ENCODE measurements at regions not wholly inside any gene's neighbourhood (a gene's known extent, or its start where the extent isn't known, plus 50 kb on each side); places are given as distances from the start of the nearest gene placed in this dataset.

DNA sequence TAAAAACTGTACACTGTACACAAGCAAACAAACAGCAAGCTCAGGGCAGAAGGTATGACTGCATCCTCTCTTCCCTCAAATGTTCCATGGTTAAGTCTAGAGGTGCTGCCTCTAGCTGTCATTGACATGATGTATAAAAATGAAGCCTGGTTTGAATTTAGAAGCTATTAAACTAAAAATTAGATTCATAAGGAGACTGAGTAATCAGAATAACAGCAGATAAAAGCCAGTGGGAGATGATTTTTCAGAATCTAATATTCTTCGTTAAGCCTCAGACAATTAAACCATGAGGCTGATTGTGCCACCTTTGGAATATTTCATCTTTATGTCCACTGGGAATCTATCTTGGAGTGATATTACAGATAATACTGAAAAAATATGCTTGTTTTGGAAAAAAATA, 101.4 kb upstream of the ZC3H12C start:
- DNase-seq (ENCODE audit: low spot score in 2 of 2): no peak
- Histone ChIP-seq H3K4me1 (no peaks in the 10 kb centered on the region), H3K27me3 (ENCODE audit: low read depth) (0 out of 2 replicates have a peak, but pooled peaks cover 3% of the 10 kb centered on the region), H3K4me3 (no peak overlapping the region), H3K9me3 (no peaks in the 10 kb centered on the region), H3K36me3 (replicated peaks) (no peaks in the 10 kb centered on the region)
- in situ Hi-C loops (cut with MboI; ENCODE audit: low sequenced_read_pairs): no loop called here

DNA sequence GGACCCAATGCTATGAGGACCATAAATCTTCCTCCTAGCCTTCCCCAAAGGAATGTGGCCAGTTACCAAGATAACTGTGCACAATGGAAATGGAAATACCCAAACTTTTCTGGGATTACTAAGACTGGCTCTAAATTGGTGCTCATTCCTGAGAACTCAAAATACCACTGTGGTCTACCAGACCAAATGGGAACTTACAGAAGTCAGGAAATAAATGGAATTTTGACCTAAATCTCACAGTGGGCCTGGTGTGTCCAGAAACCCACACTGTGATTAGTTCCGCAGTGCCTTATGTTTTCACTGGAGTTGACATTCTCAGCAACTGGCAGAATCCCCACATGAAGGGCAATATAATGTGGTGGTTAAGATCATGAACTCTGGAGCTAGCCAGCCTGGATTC, 99.4 kb upstream of the ZC3H12C start:
- in situ Hi-C loops (cut with MboI; ENCODE audit: low sequenced_read_pairs): no loop called here

DNA sequence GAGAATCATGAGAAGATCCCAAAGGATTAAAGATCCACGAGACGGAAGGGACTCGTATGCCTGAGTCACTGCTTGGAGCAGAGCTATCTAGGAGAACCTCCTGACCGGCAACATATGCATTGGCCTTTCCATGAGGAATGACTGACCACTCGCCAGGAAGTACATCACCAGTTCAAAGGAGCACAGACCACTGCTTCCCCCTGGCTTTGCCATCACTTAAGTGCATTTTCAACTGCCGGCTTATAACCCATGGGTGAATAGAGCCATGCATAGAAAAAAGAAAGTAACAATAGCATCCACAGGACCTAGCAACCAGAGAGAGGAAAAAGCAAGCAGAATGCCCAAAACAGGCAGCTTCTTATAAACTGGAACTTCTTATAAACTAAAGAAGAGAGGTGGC, 98.3 kb upstream of the ZC3H12C start:
- in situ Hi-C loops (cut with MboI; ENCODE audit: low sequenced_read_pairs): no loop called here
- no peaks in the 10 kb centered on the region for H3K9me3 ChIP-seq
- peaks cover 4% of the 10 kb centered on the region for H3K27me3 ChIP-seq (ENCODE audit: low read depth)
- H3K4me3 ChIP-seq: no peak overlapping the region
- H3K4me1 ChIP-seq: no peaks in the 10 kb centered on the region
- H3K36me3 ChIP-seq (replicated peaks): no peaks in the 10 kb centered on the region
- no peak for DNase-seq (ENCODE audit: low spot score in 2 of 2)

More for the DNA sequence above, 99.4 kb upstream of the ZC3H12C start:
- no peaks in the 10 kb centered on the region for H3K9me3 ChIP-seq
- DNase-seq (ENCODE audit: low spot score in 2 of 2): no peak
- no peaks in the 10 kb centered on the region for H3K4me1 ChIP-seq
- no peaks in the 10 kb centered on the region for H3K36me3 ChIP-seq (replicated peaks)
- no peak overlapping the region for H3K4me3 ChIP-seq
- no peaks in the 10 kb centered on the region for H3K27me3 ChIP-seq (ENCODE audit: low read depth)

DNA sequence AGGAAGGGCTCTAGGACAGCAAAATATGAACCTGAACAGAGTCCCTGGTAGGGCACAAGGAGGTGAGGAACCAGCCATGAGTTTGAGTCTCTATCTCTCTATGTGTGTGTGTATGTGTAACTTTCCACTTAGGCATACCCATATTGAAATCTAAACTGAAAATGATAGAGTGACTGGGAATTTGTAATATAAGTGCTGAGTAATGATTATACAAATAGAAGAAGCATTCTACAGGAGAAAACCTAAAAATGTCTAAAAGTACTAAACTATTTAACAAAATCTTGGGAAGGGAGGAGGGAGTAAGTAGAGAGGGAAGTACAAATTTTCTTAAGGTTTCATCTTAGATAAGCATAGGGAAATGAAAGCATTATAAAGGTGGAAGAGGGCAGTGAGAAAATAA, 97.1 kb upstream of the ZC3H12C start:
- in situ Hi-C loops (cut with MboI; ENCODE audit: low sequenced_read_pairs): no loop called here
- H3K27me3 ChIP-seq (ENCODE audit: low read depth): peaks cover 5% of the 10 kb centered on the region
- H3K36me3 ChIP-seq (replicated peaks): no peaks in the 10 kb centered on the region
- H3K9me3 ChIP-seq: no peaks in the 10 kb centered on the region
- no peak for DNase-seq (ENCODE audit: low spot score in 2 of 2)
- no peak overlapping the region for H3K4me3 ChIP-seq
- no peaks in the 10 kb centered on the region for H3K4me1 ChIP-seq

DNA sequence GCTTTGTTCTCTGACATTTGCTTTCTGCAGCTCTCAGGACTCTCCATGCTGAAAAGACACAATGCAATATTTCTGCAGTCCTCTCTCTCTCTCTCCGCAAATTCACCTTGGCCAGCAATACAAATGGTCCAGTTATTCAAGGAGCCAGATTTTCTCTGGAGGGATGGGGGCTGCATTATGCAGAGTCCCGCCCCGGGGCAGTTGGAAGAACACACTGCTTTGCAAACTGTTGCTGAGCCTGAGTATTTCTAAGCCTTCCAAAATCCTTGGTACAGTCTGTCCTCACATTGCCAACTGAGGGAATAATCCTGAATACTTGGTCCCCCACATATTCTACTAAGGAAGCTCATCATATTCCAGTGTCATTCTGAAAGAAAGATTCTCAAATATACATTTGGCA, 94.3 kb upstream of the ZC3H12C start:
- peaks cover 5% of the 10 kb centered on the region for H3K27me3 ChIP-seq (ENCODE audit: low read depth)
- H3K36me3 ChIP-seq (replicated peaks): no peaks in the 10 kb centered on the region
- in situ Hi-C loops (cut with MboI; ENCODE audit: low sequenced_read_pairs): no loop called here
- no peak for DNase-seq (ENCODE audit: low spot score in 2 of 2)
- no peak overlapping the region for H3K4me3 ChIP-seq
- no peaks in the 10 kb centered on the region for H3K4me1 ChIP-seq
- H3K9me3 ChIP-seq: no peaks in the 10 kb centered on the region

DNA sequence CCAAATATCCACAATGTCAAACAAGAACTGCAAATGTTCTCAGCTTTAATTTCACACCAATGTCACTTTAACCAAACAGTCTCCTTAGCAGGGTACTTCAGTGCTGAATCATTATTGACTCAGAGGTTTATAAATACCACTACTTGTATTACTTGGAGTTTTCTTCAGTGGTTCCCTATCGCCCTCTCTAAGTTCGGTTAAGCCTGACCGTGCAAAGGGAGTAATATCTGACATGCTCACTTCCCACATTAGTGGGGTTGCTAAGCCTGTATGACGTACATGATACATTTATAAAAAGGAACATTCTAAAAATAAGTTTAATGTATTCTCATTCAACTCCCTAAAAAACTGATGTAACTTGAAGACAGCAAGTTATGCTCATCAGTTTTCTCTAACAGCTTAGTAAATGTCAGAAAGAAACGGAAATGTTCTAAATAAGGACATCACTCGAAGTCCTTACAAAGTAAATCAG, 93.1 kb upstream of the ZC3H12C start:
- Histone ChIP-seq H3K4me1 (no peaks in the 10 kb centered on the region), H3K4me3 (no peak overlapping the region), H3K27me3 (ENCODE audit: low read depth) (peaks cover 5% of the 10 kb centered on the region), H3K36me3 (replicated peaks) (no peaks in the 10 kb centered on the region), H3K9me3 (no peaks in the 10 kb centered on the region)
- in situ Hi-C loops (cut with MboI; ENCODE audit: low sequenced_read_pairs): no loop called here
- no peak for DNase-seq (ENCODE audit: low spot score in 2 of 2)

DNA sequence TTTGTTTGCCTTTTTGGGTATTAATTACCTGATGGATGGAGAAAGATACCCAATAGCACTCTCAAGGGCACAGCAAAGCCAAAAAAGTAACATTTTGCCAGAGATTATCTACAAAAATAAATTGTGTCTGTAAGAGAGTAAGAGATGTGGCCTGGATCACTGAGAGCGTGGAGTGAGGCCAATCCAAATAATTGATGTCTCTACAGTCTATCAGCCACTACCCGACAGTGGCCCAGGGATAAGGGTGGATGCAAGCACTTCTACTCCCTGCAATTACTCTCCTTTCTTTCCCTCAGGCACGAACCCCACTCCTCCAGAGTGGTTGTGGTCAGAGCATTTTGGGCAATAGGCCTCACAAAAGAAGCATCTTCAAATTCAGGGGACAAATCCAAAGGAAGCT, 92.3 kb upstream of the ZC3H12C start:
- DNase-seq (ENCODE audit: low spot score in 2 of 2): no peak
- Histone ChIP-seq H3K4me1 (no peaks in the 10 kb centered on the region), H3K27me3 (ENCODE audit: low read depth) (peaks cover 5% of the 10 kb centered on the region), H3K4me3 (no peak overlapping the region), H3K36me3 (replicated peaks) (no peaks in the 10 kb centered on the region), H3K9me3 (no peaks in the 10 kb centered on the region)
- in situ Hi-C loops (cut with MboI; ENCODE audit: low sequenced_read_pairs): no loop called here

DNA sequence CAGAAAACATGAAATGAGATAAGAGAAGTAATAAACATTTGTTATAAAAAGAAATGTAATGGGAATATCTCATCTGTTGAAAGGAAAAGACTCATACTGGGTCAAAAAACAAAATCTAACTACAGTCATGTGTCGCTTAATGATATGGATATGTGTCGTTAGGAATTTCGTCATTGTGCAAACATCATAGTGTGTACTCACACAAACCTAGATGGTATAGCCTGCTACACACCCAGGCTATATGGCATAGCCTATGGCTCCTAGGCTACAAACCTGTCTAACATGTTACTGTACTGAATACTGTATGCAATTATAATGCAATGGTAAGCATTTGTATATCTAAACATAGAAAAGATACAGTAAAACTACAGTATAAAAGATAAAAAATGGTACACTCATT, 89.8 kb upstream of the ZC3H12C start:
- in situ Hi-C loops (cut with MboI; ENCODE audit: low sequenced_read_pairs): no loop called here
- DNase-seq (ENCODE audit: low spot score in 2 of 2): no peak

DNA sequence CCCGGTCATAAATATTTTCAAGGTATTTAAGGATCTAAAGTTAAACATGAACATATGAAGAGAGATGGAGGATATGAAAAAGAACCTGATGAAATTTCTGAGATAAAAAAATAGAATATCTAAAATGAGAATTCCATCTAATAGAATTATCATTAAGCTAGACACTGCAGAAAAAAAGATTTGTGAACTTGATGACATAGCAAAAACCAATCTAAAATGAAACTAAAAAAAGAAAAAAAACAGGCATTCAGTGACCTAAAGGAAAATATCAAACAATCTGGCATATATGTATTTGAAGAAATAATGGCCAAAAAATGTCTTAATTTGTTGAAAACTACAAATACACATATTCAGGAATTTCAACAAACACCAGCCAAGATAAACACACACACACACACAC, 81.6 kb upstream of the ZC3H12C start:
- in situ Hi-C loops (cut with MboI; ENCODE audit: low sequenced_read_pairs): no loop called here
- no peaks in the 10 kb centered on the region for H3K36me3 ChIP-seq (replicated peaks)

More for the DNA sequence above, 89.8 kb upstream of the ZC3H12C start:
- peaks cover 18% of the 10 kb centered on the region for H3K27me3 ChIP-seq (ENCODE audit: low read depth)
- H3K4me1 ChIP-seq: peaks cover 4% of the 10 kb centered on the region; the same call in 1 of the 2 replicates
- no peaks in the 10 kb centered on the region for H3K36me3 ChIP-seq (replicated peaks)
- H3K4me3 ChIP-seq: no peak overlapping the region
- H3K9me3 ChIP-seq: no peaks in the 10 kb centered on the region

DNA sequence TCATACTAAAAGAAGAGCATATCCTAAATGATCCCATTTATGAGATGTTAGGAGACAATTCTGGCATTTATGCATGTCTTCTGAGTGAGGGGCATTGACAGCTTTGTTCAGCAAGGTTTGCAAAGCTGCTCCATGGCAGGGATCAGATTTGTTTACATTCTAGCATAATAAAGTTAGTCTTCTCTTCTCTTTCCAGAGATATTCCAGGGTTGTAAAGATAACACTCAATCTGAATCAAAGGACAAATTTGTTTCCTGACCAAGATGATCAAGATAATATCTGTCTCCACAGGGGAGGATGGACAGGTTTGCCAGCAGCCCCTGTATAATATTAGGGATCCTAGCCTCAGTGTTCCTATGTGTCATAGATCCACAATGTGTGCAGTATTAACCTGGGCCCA, 77.5 kb upstream of the ZC3H12C start:
- Histone ChIP-seq H3K4me1 (no peaks in the 10 kb centered on the region), H3K9me3 (no peaks in the 10 kb centered on the region; the same call in 1 of the 2 replicates), H3K27me3 (ENCODE audit: low read depth) (no peaks in the 10 kb centered on the region), H3K36me3 (replicated peaks) (no peaks in the 10 kb centered on the region), H3K4me3 (no peak overlapping the region)
- in situ Hi-C loops (cut with MboI; ENCODE audit: low sequenced_read_pairs): no loop called here
- no peak for DNase-seq (ENCODE audit: low spot score in 2 of 2)

More for the DNA sequence above, 81.6 kb upstream of the ZC3H12C start:
- H3K4me3 ChIP-seq: no peak overlapping the region
- H3K4me1 ChIP-seq: peaks cover 4% of the 10 kb centered on the region; the same call in 1 of the 2 replicates
- peaks cover 10% of the 10 kb centered on the region; the same call in 1 of the 2 replicates for H3K27me3 ChIP-seq (ENCODE audit: low read depth)
- H3K9me3 ChIP-seq: no peaks in the 10 kb centered on the region; the same call in 1 of the 2 replicates
- DNase-seq (ENCODE audit: low spot score in 2 of 2): no peak

DNA sequence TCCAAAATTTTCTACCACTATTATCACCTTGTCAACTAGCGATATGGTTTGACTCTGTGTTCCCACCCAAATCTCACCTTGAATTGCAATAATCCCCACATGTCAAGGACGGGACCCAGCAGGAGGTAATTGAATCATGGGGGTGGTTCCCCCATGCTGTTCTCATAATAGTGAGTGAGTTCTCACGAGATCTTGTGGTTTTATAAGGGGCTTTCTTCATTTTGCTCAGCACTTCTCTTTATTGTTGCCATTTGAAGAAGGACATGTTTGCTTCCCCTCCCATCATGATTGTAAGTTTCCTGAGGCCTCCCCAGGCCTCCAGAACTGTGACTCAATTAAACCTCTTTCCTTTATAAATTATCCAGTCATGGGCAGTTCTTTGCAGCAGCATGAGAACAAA, 73.5 kb upstream of the ZC3H12C start:
- Histone ChIP-seq H3K4me3 (no peak overlapping the region), H3K27me3 (ENCODE audit: low read depth) (no peaks in the 10 kb centered on the region), H3K9me3 (no peaks in the 10 kb centered on the region), H3K4me1 (no peaks in the 10 kb centered on the region), H3K36me3 (replicated peaks) (no peaks in the 10 kb centered on the region)
- in situ Hi-C loops (cut with MboI; ENCODE audit: low sequenced_read_pairs): no loop called here
- no peak for DNase-seq (ENCODE audit: low spot score in 2 of 2)

DNA sequence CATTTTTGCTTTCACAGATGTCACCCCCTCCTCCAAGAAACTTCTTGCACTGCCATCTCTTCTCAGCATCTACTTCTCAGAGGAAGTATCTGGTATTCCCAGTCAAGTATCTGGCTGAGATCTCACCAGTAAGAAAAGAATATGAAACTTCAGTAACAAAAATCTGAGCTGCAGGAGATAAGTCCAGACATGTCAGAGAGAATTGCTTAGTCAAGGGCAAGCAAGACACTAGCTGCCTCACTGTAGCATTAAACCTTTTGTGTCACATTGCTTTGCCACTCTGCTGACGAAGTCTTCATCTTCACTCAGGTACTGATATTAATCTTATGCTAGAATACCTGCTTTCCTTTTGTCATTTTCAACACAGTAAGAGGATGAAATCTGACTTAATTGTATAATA, 70.6 kb upstream of the ZC3H12C start:
- Histone ChIP-seq H3K36me3 (replicated peaks) (no peaks in the 10 kb centered on the region), H3K4me1 (no peaks in the 10 kb centered on the region), H3K9me3 (no peaks in the 10 kb centered on the region), H3K4me3 (no peak overlapping the region), H3K27me3 (ENCODE audit: low read depth) (no peaks in the 10 kb centered on the region)
- no peak for DNase-seq (ENCODE audit: low spot score in 2 of 2)
- in situ Hi-C loops (cut with MboI; ENCODE audit: low sequenced_read_pairs): no loop called here

DNA sequence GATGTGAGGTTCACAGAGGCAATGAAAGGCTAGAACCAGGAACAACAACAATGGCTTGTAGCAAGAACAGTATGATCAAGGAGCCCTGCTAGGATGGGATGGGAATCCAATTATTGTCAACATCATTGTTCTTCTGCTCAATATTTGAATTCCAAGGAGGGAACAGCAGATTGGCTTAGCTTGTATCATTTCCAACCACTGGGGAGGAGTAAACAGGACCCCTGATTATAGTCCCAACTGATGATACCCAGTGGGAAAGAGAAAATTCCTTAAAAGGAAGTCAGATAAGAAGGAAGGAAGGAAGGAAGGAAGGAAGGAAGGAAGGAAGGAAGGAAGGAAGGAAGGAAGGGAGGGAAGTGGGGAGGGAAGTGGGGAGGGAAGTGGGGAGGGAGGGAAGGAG, 69.5 kb upstream of the ZC3H12C start:
- H3K4me1 ChIP-seq: no peaks in the 10 kb centered on the region
- H3K27me3 ChIP-seq (ENCODE audit: low read depth): no peaks in the 10 kb centered on the region
- H3K4me3 ChIP-seq: no peak overlapping the region
- H3K9me3 ChIP-seq: no peaks in the 10 kb centered on the region
- no peaks in the 10 kb centered on the region for H3K36me3 ChIP-seq (replicated peaks)
- in situ Hi-C loops (cut with MboI; ENCODE audit: low sequenced_read_pairs): no loop called here
- DNase-seq (ENCODE audit: low spot score in 2 of 2): no peak

DNA sequence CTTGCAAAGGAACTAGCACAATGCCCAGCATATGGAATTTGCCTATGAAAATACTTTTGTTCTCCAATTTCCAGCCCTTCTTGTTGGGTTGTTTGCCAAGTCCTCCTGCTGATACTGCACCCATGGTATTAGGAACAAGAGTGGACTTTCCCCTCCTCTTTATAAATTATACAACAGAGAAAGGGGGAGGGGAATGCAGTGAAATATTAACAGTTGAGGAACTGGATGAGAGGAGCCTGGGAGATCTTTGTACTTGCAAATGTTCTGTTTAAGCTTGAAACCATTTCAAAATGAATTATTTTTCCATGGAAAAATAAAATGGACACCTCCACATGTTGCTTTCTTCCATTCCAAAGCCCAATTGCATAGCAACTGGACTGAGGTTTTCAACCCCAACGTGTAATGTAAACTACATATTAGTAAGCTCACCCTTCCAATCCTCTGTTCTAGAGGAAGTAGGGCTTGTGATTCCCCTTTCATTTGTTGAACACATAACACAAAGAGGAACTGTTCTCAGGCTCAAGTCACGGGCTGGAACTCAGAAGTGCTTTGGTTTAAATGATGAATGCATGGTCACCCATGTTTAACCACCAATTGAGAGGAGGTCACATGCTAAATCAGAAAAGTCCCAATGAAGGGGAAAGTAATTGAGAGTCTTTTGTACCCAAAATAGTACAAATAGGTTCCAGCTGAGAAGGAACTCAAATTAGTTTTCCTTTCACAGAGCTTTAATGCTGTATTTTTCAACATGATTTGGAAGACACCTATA, 66.2 kb upstream of the ZC3H12C start:
- no peak for DNase-seq (ENCODE audit: low spot score in 2 of 2)

More for the DNA sequence above, 66.2 kb upstream of the ZC3H12C start:
- Histone ChIP-seq H3K36me3 (replicated peaks) (no peaks in the 10 kb centered on the region), H3K27me3 (ENCODE audit: low read depth) (no peaks in the 10 kb centered on the region), H3K9me3 (no peaks in the 10 kb centered on the region), H3K4me3 (no peak overlapping the region), H3K4me1 (no peaks in the 10 kb centered on the region)
- in situ Hi-C loops (cut with MboI; ENCODE audit: low sequenced_read_pairs): no loop called here

Data from HAP-1 (cell line).